IMR-90 (cell line): ENCODE measurements at regions not wholly inside any gene's neighbourhood (a gene's known extent, or its start where the extent isn't known, plus 50 kb on each side); places are given as distances from the start of the nearest gene placed in this dataset.

Experiments used
- ATAC-seq: fragments of 200-7000 bp; cut with Tn5 transposase; 2 replicates; pipeline ENCODE4 v1.9.1; 2020; ENCODE audit warnings: low read depth, mild to moderate bottlenecking, moderate library complexity
- BruUV-seq: library from RNA; stranded (reverse); fragments of 400-500 nt; replicated peaks from 2 replicates; lab custom pipeline; 2021; lab: Mats Ljungman, UMichigan
- CTCF ChIA-PET: fragments of 300-600 bp; formaldehyde crosslinking; extraction: SDS; loops from one replicate; lab custom pipeline; 2021; ENCODE audit warnings: antibody characterized with exemption; lab: Yijun Ruan, JAX
- POLR2A ChIA-PET: fragments of 300-600 bp; sonication (Branson Sonifier 250); formaldehyde crosslinking; loops from one replicate; lab custom pipeline; 2022; ENCODE audit warnings: antibody characterized with exemption; ENCODE audit not compliant: unreplicated experiment; lab: Charles Lee
- DNase-seq: peaks from one replicate; pipeline ENCODE4 v3.0.0; 2013
- H2AFZ ChIP-seq: replicated peaks from 2 replicates; pipeline ENCODE3; 2013; ENCODE audit warnings: low read length, mild to moderate bottlenecking; ENCODE audit not compliant: poor library complexity
- H2AK5ac ChIP-seq: 2 replicates; pipeline ENCODE4 v1.6.1; 2013; ENCODE audit warnings: low read depth, low read length, inconsistent platforms
- H2AK9ac ChIP-seq: replicated peaks from 2 replicates; pipeline ENCODE3; 2013; ENCODE audit warnings: mild to moderate bottlenecking, low read depth, low read length, moderate library complexity; ENCODE audit not compliant: poor library complexity
- H2BK120ac ChIP-seq: 2 replicates; pipeline ENCODE4 v1.6.1; 2013; ENCODE audit warnings: low read depth, low read length, inconsistent platforms
- H2BK15ac ChIP-seq: 3 replicates; pipeline ENCODE4 v1.6.1; 2013; ENCODE audit warnings: low read depth, low read length, inconsistent platforms
- H2BK20ac ChIP-seq: 2 replicates; pipeline ENCODE4 v1.6.1; 2013; ENCODE audit warnings: low read depth, mild to moderate bottlenecking, inconsistent platforms, low read length, moderate library complexity
- H2BK5ac ChIP-seq: 2 replicates; pipeline ENCODE4 v1.6.1; 2013; ENCODE audit warnings: mild to moderate bottlenecking, low read depth, low read length, inconsistent platforms; ENCODE audit not compliant: poor library complexity, severe bottlenecking
- H3K14ac ChIP-seq: replicated peaks from 2 replicates; pipeline ENCODE4 v1.6.1; 2013; ENCODE audit warnings: low read depth, low read length, inconsistent platforms
- H3K18ac ChIP-seq: 2 replicates; pipeline ENCODE4 v1.6.1; 2013; ENCODE audit warnings: low read depth, low read length, control low read depth
- H3K23ac ChIP-seq: 2 replicates; pipeline ENCODE4 v1.6.1; 2013; ENCODE audit warnings: low read depth, low read length, inconsistent platforms
- H3K27ac ChIP-seq: 2 replicates; pipeline ENCODE4 v1.5.1; 2013; ENCODE audit warnings: mild to moderate bottlenecking, control low read depth, low read length; ENCODE audit not compliant: insufficient read depth
- H3K27me3 ChIP-seq: 2 replicates; pipeline ENCODE4 v1.6.1; 2013; ENCODE audit warnings: low read length; ENCODE audit not compliant: control insufficient read depth, insufficient read depth
- H3K36me3 ChIP-seq: 2 replicates; pipeline ENCODE4 v1.6.1; 2013; ENCODE audit warnings: low read length, mixed read lengths; ENCODE audit not compliant: control insufficient read depth, insufficient read depth
- H3K4ac ChIP-seq: 2 replicates; pipeline ENCODE4 v1.6.1; 2013; ENCODE audit warnings: low read depth, low read length, inconsistent platforms
- H3K4me1 ChIP-seq: 2 replicates; pipeline ENCODE4 v1.6.1; 2013; ENCODE audit warnings: low read length, mixed read lengths; ENCODE audit not compliant: control insufficient read depth, insufficient read depth
- H3K4me2 ChIP-seq: 2 replicates; pipeline ENCODE4 v1.6.1; 2013; ENCODE audit warnings: low read depth, mild to moderate bottlenecking, control low read depth, low read length, moderate library complexity
- H3K4me3 ChIP-seq: 2 replicates; pipeline ENCODE4 v1.5.1; 2013; ENCODE audit warnings: low read depth, mild to moderate bottlenecking, control low read depth, low read length, moderate library complexity; ENCODE audit not compliant: insufficient read depth
- H3K56ac ChIP-seq: 2 replicates; pipeline ENCODE4 v1.6.1; 2013; ENCODE audit warnings: low read length, inconsistent platforms; ENCODE audit not compliant: insufficient read depth; ENCODE audit errors: extremely low read depth
- H3K79me1 ChIP-seq, 2 experiments: 2 replicates each; pipeline ENCODE4 v1.6.1; 2013; ENCODE audit warnings: low read length in 2 of 2, inconsistent platforms in 1 of 2, low read depth in 1 of 2
- H3K9ac ChIP-seq: 2 replicates; pipeline ENCODE4 v1.6.1; 2013; ENCODE audit warnings: low read depth, low read length, control low read depth
- H3K9me1 ChIP-seq: 2 replicates; pipeline ENCODE4 v1.6.1; 2013; ENCODE audit warnings: low read length, inconsistent platforms; ENCODE audit not compliant: insufficient read depth
- H3K9me3 ChIP-seq: 2 replicates; pipeline ENCODE4 v1.6.1; 2013; ENCODE audit warnings: low read length; ENCODE audit not compliant: control insufficient read depth, insufficient read depth
- H4K20me1 ChIP-seq: 2 replicates; pipeline ENCODE4 v1.6.1; 2013; ENCODE audit warnings: low read length, inconsistent platforms; ENCODE audit not compliant: insufficient read depth
- H4K5ac ChIP-seq: 2 replicates; pipeline ENCODE4 v1.6.1; 2013; ENCODE audit warnings: mild to moderate bottlenecking, low read depth, low read length, control low read depth
- H4K8ac ChIP-seq, 2 experiments: 2 replicates each; pipeline ENCODE4 v1.6.1; 2013; ENCODE audit warnings: low read depth in 2 of 2, low read length in 2 of 2, control low read depth in 1 of 2, inconsistent platforms in 1 of 2
- H4K91ac ChIP-seq: 2 replicates; pipeline ENCODE4 v1.6.1; 2013; ENCODE audit warnings: low read depth, low read length, inconsistent platforms; ENCODE audit not compliant: insufficient read depth
- BHLHE40 ChIP-seq: fragments of 150-350 bp; IDR thresholded peaks from 2 replicates; pipeline ENCODE4 v1.6.1; 2016; ENCODE audit warnings: mild to moderate bottlenecking, low read depth, low read length
- CEBPB ChIP-seq: IDR thresholded peaks from 2 replicates; pipeline ENCODE4 v1.6.1; 2012; ENCODE audit warnings: low read depth, low read length, improper control_type of control experiment
- CHD1 ChIP-seq: IDR thresholded peaks from 2 replicates; pipeline ENCODE4 v1.6.1; 2012; ENCODE audit warnings: low read depth, low read length, improper control_type of control experiment
- ELK1 ChIP-seq: fragments of 150-350 bp; IDR thresholded peaks from 2 replicates; pipeline ENCODE4 v1.6.1; 2016; ENCODE audit warnings: low read depth, mild to moderate bottlenecking, low read length, moderate library complexity, borderline replicate concordance
- FOS ChIP-seq: fragments of 150-350 bp; IDR thresholded peaks from 2 replicates; pipeline ENCODE4 v1.6.1; 2016; ENCODE audit warnings: low read depth, low read length
- MAFK ChIP-seq: IDR thresholded peaks from 2 replicates; pipeline ENCODE4 v1.6.1; 2012; ENCODE audit warnings: low read depth, low read length, improper control_type of control experiment
- MAZ ChIP-seq: IDR thresholded peaks from 2 replicates; pipeline ENCODE4 v1.6.1; 2012; ENCODE audit warnings: low read depth, mild to moderate bottlenecking, low read length, improper control_type of control experiment, moderate library complexity, borderline replicate concordance
- MXI1 ChIP-seq: IDR thresholded peaks from 2 replicates; pipeline ENCODE4 v1.6.1; 2012; ENCODE audit warnings: low read depth, mild to moderate bottlenecking, low read length, moderate library complexity, borderline replicate concordance
- NFE2L2 ChIP-seq: fragments of 150-350 bp; IDR thresholded peaks from 2 replicates; pipeline ENCODE4 v1.6.1; 2016; ENCODE audit warnings: low read depth, mild to moderate bottlenecking, low read length
- POLR2A ChIP-seq: IDR thresholded peaks from 2 replicates; pipeline ENCODE4 v1.6.1; 2012; ENCODE audit warnings: mild to moderate bottlenecking, low read depth, low read length
- RAD21 ChIP-seq: IDR thresholded peaks from 2 replicates; pipeline ENCODE4 v1.6.1; 2012; ENCODE audit warnings: low read length, improper control_type of control experiment
- RCOR1 ChIP-seq: IDR thresholded peaks from 2 replicates; pipeline ENCODE4 v1.6.1; 2012; ENCODE audit warnings: mild to moderate bottlenecking, low read length, improper control_type of control experiment; ENCODE audit not compliant: insufficient replicate concordance
- RFX5 ChIP-seq: IDR thresholded peaks from 2 replicates; pipeline ENCODE4 v1.8.0; 2012; ENCODE audit warnings: low read depth, mild to moderate bottlenecking, low read length, moderate library complexity
- SMC3 ChIP-seq: fragments of 150-350 bp; IDR thresholded peaks from 2 replicates; pipeline ENCODE4 v1.6.1; 2016; ENCODE audit warnings: low read depth, mild to moderate bottlenecking, antibody characterized with exemption, low read length, moderate library complexity
- USF2 ChIP-seq: fragments of 150-350 bp; IDR thresholded peaks from 2 replicates; pipeline ENCODE4 v1.6.1; 2017; ENCODE audit warnings: mild to moderate bottlenecking, antibody characterized with exemption, low read length, low read depth
- WGBS, 2 experiments: methylation state at CpG; one replicate each; pipeline versions ENCODE4 v1.1.5 to v1.1.7; 2013; ENCODE audit warnings: missing lambda C conversion rate in 2 of 2; ENCODE audit not compliant: insufficient read length in 1 of 2; ENCODE audit errors: extremely low coverage in 2 of 2; 5-methylcytosine and 5-hydroxymethylcytosine counted together
- dilution Hi-C: fragments of 300-500 bp; cut with HindIII; formaldehyde crosslinking; loops from one replicate; pipeline ENCODE4 v1.14.3; 2018; ENCODE audit warnings: low sequenced_read_pairs; ENCODE audit not compliant: unreplicated experiment
- in situ Hi-C: fragments of 300-500 bp; cut with MboI; formaldehyde crosslinking; loops from 3 replicates; pipeline ENCODE4 v1.14.3; 2019; ENCODE audit warnings: low sequenced_read_pairs, inconsistent platforms, mixed read lengths
- intact Hi-C: fragments of 100-400 bp; cut with micrococcal nuclease; formaldehyde crosslinking; loops from 2 replicates; pipeline ENCODE4 v1.10.0; 2022
- TF ChIP-seq, protein P1 (sequence below): conservative IDR thresholded peaks from 2 replicates; pipeline ENCODE4 v1.5.1; 2012; ENCODE audit warnings: mild to moderate bottlenecking, low read depth, low read length, improper control_type of control experiment

GRCh38 chr5:125559296-125559695 lies 812.9 kb upstream of the ZNF608 start:
- Histone ChIP-seq H3K79me1 (no peaks in the 10 kb centered on the region), H3K27ac (no peak overlapping the region), H4K8ac (no peak overlapping the region), H3K36me3 (no peaks in the 10 kb centered on the region), H3K4me1 (peaks cover 4% of the 10 kb centered on the region), H2AFZ (no peak overlapping the region), H2BK120ac (no peak overlapping the region), H3K9ac (no peak overlapping the region), H3K27me3 (0 out of 2 replicates have a peak, but pooled peaks cover 3% of the 10 kb centered on the region), H3K14ac (no peak overlapping the region), H3K9me1 (no peaks in the 10 kb centered on the region), H4K20me1 (no peaks in the 10 kb centered on the region), H3K4me2 (peak overlapping the region; percentile 77; the same call in 1 of the 2 replicates), H4K5ac (no peak overlapping the region), H2BK15ac (no peak overlapping the region), H2AK5ac (no peak overlapping the region), H4K91ac (no peak overlapping the region), H3K23ac (no peak overlapping the region), H3K9me3 (no peaks in the 10 kb centered on the region), H2AK9ac (no peak overlapping the region), H3K56ac (no peak overlapping the region), H3K4ac (no peak overlapping the region), H3K18ac (no peak overlapping the region), H2BK5ac (no peak overlapping the region), H3K4me3 (no peak overlapping the region), H2BK20ac (no peak overlapping the region)
- TF ChIP-seq, protein P1, sequence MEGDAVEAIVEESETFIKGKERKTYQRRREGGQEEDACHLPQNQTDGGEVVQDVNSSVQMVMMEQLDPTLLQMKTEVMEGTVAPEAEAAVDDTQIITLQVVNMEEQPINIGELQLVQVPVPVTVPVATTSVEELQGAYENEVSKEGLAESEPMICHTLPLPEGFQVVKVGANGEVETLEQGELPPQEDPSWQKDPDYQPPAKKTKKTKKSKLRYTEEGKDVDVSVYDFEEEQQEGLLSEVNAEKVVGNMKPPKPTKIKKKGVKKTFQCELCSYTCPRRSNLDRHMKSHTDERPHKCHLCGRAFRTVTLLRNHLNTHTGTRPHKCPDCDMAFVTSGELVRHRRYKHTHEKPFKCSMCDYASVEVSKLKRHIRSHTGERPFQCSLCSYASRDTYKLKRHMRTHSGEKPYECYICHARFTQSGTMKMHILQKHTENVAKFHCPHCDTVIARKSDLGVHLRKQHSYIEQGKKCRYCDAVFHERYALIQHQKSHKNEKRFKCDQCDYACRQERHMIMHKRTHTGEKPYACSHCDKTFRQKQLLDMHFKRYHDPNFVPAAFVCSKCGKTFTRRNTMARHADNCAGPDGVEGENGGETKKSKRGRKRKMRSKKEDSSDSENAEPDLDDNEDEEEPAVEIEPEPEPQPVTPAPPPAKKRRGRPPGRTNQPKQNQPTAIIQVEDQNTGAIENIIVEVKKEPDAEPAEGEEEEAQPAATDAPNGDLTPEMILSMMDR: no peak
- peak; percentile 85 for TF ChIP-seq RCOR1
- TF ChIP-seq RFX5: no peak
- no peak for TF ChIP-seq SMC3
- no peak for TF ChIP-seq NFE2L2
- TF ChIP-seq POLR2A: no peak
- TF ChIP-seq RAD21: no peak; the same call in 1 of the 2 replicates
- peak; percentile 20; the same call in 1 of the 2 replicates for TF ChIP-seq MAFK
- TF ChIP-seq ELK1: no peak
- TF ChIP-seq MXI1: no peak
- peak; percentile 55; the same call in 1 of the 2 replicates for TF ChIP-seq BHLHE40
- no peak for TF ChIP-seq MAZ
- TF ChIP-seq USF2: no peak
- TF ChIP-seq CHD1: no peak
- peak; percentile 45; the same call in 1 of the 2 replicates for TF ChIP-seq CEBPB
- TF ChIP-seq FOS: peak; percentile 85
- ChIA-PET POLR2A (interaction anchor here (0.6 kb wide), 1 partner anchor 139 kb away, joined by 3 read pairs; no protein-coding TSS in a partner anchor), CTCF (no interaction called here)
- no CpG with 5 or more reads among the region's 2 CpGs for WGBS, 2 experiments
- dilution Hi-C loops (no loop called here), intact Hi-C loops (no loop called here), in situ Hi-C loops (no loop called here)
- no TSS peak for BruUV-seq
- DNase-seq (peak; percentile 99), ATAC-seq (peak; percentile 99)
